RPMI7951 (cell line): ENCODE measurements at regions not wholly inside any gene's neighbourhood (a gene's known extent, or its start where the extent isn't known, plus 50 kb on each side); places are given as distances from the start of the nearest gene placed in this dataset.
A peak's percentile ranks its signal among the peaks of the same experiment; 100 is the strongest.

Experiments used
- DNase-seq: peaks from one replicate; pipeline ENCODE4 v3.0.0-alpha.2; 2012; ENCODE audit warnings: low read depth

GRCh38 chr2:18790509-18791171, 201.3 kb upstream of the NT5C1B start:
- DNase-seq, result peak; percentile 34

DNA sequence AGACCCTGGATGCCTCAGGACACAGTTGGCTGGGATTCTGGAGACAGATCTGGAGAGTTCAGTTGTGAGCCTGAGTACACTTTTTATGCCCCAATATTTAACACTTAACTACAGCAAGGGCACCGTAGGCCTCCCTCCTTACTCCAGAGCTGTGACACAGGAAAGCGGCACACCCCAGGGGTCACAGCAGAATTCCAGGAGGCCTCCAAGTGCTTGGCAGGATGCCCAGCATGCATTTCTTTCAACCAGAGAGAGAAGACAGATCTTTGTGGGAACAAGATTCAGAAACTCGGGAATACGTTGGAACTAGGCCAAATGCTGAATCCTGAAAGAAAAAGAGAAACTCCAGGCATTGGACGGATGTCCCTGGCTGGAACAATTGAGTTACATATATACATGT, 199.2 kb upstream of the NT5C1B start:
- peak; percentile 90 for DNase-seq

GRCh38 chr2:18787726-18788125, 198.4 kb upstream of the NT5C1B start:
- peak; percentile 19 for DNase-seq

- no peak for DNase-seq
Measured at GRCh38 chr2:18784245-18784644, 194.9 kb upstream of the NT5C1B start.

- DNase-seq, result no peak
Measured at GRCh38 chr2:18781541-18782280, 192.3 kb upstream of the NT5C1B start.

DNA sequence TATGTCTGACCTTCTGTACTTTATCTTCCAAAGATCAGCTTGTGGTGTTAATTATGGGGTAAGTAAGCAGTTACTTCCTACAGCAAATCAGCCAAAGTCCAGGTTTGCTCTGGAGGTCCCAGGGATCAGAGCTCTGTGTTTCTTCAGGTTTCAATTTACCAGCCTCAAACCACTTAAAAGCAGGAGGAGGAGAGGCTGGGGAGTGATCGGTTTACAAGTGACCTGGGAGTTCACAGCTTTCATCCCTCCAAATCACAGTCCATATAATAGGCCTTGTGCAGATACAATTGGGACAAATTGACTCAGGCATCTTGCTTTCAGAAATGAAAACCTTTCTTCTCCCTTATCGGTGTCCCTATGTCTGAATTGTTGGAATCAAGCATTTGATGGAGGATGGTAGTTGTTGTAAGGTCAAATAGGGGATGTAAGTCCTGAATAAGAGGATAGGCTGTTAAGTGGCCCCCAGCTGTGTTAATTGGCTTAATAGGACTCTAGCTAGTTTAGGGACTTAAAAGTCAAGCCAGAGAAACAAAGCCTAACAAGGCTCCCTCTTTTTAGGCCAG, 188.0 kb upstream of the NT5C1B start:
- DNase-seq, result peak; percentile 32

DNA sequence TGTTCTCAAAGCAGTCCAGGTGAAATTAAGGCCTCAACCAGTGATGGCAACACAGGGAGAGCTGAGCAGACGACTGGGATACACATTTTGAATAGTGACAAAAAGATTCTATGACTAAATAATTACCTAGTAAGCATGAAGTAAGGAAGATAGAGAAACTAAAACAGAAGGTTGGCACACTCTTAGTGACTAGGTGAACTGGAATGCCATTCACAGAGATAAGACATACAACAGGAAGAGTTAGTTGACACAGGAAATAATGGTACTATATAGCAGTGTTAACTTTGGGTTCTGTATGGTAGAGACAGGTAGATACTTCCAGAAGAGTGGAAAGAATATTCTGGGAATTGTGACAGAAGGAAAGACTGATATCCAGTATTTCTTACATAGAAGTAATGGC, 181.8 kb upstream of the NT5C1B start:
- no peak for DNase-seq

- peak; percentile 24 for DNase-seq
Measured at GRCh38 chr2:18763338-18763737, 174.0 kb upstream of the NT5C1B start.

- peak; percentile 28 for DNase-seq
Measured at GRCh38 chr2:18762667-18763066, 173.3 kb upstream of the NT5C1B start.

DNA sequence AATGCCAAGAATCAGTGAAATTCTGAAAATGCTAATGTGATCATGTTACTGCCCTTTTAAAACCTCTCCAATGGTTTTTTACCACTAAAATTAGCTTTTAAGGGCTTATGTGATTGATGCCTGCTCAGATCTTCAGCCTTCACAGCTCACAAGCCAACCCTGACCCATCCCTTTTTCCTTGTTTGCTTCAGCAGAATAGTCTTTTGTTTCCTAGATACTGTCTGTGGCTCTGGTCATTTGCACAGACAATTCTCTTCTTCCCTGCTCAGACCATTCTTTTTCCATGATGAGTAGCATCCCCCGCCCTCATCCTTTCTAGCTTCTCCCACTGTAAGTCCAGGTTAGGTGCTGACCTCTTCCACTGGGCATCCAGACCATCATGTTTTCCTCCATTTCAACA, 164.9 kb upstream of the NT5C1B start:
- no peak for DNase-seq

GRCh38 chr2:18753722-18754121, 164.4 kb upstream of the NT5C1B start:
- DNase-seq, result no peak

GRCh38 chr2:18752667-18753422, 163.5 kb upstream of the NT5C1B start:
- DNase-seq, result peak; percentile 46

- DNase-seq, result peak; percentile 13
Measured at GRCh38 chr2:18752022-18752493, 162.7 kb upstream of the NT5C1B start.

DNA sequence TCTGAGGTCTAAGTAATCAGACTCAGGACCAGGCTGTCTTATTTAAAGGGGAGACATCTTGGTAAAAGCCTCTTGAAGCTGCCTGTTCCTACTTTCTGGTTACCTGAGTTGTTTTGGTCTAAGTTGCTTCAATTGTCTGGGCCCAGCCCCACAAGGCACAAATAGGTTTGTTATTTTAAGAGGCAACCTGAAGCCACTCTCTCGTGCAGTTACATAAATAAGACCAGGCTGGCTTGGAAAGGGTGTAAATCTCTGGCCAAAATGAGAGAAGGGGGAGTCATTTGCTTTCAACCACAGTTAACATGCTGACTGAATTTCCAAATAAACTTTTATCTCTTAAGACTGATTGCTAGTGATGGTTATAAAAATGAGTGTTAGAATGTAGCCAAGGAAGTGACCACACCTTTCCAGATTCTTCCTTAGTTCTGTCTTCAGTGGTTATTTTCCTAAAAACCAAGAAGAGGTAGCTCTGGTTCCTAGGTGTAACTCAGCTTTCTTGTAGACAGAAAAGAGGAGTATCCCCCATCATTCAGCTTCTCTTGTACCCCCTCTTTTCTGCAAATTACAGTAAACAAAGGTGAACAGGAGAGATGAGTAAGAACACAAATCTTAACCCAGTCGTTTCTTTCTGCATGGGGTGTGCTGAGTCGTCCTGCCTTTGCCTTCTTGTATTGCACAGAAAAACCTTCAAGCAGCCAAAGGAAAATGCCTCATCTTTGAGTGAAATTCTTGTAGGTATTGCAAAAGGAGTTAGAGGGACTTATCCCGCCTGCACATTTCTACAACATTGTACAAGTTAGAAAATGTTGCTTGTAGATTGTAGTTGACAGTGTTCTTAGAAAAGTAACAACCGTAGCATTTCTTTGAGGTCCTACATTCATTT, 161.5 kb upstream of the NT5C1B start:
- no peak for DNase-seq

DNA sequence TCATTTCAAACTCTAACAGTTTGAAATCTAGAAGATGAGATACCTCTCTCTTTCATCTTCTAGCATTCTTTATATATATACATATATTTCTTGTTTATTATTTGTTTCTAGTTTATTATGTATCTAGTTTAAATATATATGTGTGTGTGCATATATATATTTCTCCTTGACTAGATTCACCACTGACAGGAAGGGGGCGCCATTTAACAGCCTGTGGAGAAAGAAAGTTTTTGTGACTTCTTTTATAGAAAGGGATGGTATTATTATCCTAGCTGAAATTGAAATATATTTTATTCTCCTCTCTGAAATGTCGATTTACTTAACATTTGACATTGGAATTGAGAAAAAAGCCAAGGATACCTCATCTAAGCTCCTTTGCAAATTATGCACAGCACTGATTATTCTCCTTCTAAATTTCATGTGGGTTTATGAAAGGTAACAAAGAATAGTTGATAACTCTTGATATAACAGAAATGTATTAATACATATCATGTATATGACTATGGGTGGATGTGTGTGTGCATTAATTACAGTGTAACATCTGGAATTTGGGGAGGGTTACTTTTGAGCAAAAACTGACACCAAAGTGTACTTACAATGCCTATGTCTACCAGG, 160.7 kb upstream of the NT5C1B start:
- DNase-seq, result peak; percentile 59

- no peak for DNase-seq
Measured at GRCh38 chr2:18745431-18746272, 156.3 kb upstream of the NT5C1B start.

GRCh38 chr2:18741895-18742732, 152.7 kb upstream of the NT5C1B start:
- no peak for DNase-seq

DNA sequence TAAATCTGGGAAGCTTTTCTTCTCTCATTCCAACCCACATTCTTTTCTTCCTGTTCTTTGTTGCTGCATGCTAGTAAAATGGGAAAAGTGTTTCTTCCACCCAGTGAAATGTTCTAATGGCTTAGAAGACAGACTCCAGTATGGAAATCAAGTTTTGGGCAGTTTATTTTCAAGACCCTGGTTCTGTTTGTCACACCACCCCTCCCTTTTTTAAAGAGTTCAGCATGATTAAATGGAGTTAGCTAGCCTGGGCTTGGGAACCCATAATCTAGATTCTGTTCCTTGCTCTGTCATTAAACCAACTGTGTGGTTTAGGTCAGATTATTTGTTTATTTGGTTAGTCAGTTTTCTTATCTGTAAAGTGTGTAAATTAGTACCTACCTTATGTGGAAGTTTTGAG, 151.8 kb upstream of the NT5C1B start:
- DNase-seq, result no peak

DNA sequence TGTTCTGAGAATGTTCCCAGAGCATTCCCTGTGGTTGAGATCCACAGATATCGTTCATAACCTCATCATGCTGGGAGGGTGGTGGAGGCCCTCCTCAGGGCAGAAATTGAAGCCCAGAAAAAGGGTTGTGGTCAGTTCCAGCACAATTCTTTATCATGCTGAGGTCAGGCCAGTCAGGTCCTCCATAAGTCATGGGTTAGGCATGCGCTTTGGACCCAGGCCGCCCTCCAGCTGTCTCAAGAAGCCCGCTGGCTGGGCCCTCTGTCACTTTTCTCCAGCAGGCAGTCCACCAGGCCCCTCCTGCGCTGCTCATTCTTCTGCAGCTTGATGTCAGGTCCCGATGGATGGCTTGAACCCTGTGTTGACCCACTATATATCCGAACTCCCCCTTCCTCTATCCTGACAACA, 151.1 kb upstream of the NT5C1B start:
- DNase-seq, result peak; percentile 96
